B cell (primary cell): ENCODE measurements at regions not wholly inside any gene's neighbourhood (a gene's known extent, or its start where the extent isn't known, plus 50 kb on each side); places are given as distances from the start of the nearest gene placed in this dataset.

Experiments used
- ATAC-seq: fragments of 200-7000 bp; cut with Tn5 transposase; one replicate; pipeline ENCODE4 v1.10.0; 2021; ENCODE audit warnings: low read depth, mild to moderate bottlenecking, moderate number of reproducible peaks, moderate library complexity
- CTCF ChIA-PET: fragments of 350-600 bp; sonication (Branson Sonifier 250); formaldehyde crosslinking; loops from one replicate; lab custom pipeline; 2021; ENCODE audit warnings: antibody characterized with exemption, inconsistent platforms; lab: Charles Lee
- POLR2A ChIA-PET: fragments of 350-600 bp; sonication (Branson Sonifier 250); formaldehyde crosslinking; loops from one replicate; lab custom pipeline; 2021; ENCODE audit warnings: antibody characterized with exemption; lab: Charles Lee
- DNase-seq: peaks from one replicate; pipeline ENCODE4 v3.0.0; 2013
- H2AFZ ChIP-seq: 2 replicates; pipeline ENCODE4 v1.6.1; 2012; ENCODE audit warnings: mild to moderate bottlenecking, low read depth, low read length; ENCODE audit not compliant: insufficient read depth, poor library complexity, severe bottlenecking
- H3K27ac ChIP-seq, 2 donors: 1 replicate in 1 of 2; 2 replicates in 1 of 2; pipeline ENCODE4 v1.5.1; 2012 to 2013; ENCODE audit warnings: low read length in 2 of 2, mild to moderate bottlenecking in 2 of 2, moderate library complexity in 1 of 2
- H3K27me3 ChIP-seq, 4 experiments: fragments of 200-600 bp in 1 of 4; sonication (generic) in 1 of 4; replicated peaks in 1 of 4; 1 replicate in 2 of 4; 2 replicates in 2 of 4; pipeline versions ENCODE4 v1.6.1 to v1.7.0; 2013 to 2016; ENCODE audit warnings: low read length in 3 of 4, mild to moderate bottlenecking in 2 of 4, mixed read lengths in 1 of 4, moderate library complexity in 1 of 4; ENCODE audit not compliant: insufficient read depth in 4 of 4, control insufficient read depth in 3 of 4; ENCODE audit errors: control extremely low read depth in 1 of 4
- H3K36me3 ChIP-seq, 2 experiments: replicated peaks in 1 of 2; 1 replicate in 1 of 2; 2 replicates in 1 of 2; pipeline versions ENCODE4 v1.6.1 to v1.7.1; 2013; ENCODE audit warnings: low read length in 1 of 2; ENCODE audit not compliant: insufficient read depth in 2 of 2, control insufficient read depth in 1 of 2; ENCODE audit errors: control extremely low read depth in 1 of 2, extremely low read depth in 1 of 2
- H3K4me1 ChIP-seq, 2 donors: fragments of 200-600 bp in 1 of 2; sonication (generic) in 1 of 2; 1 replicate in 1 of 2; 2 replicates in 1 of 2; pipeline versions ENCODE4 v1.5.1 to v1.6.1; 2013 to 2017; ENCODE audit warnings: low read length in 2 of 2; ENCODE audit not compliant: control insufficient read depth in 2 of 2, insufficient read depth in 2 of 2
- H3K4me2 ChIP-seq: replicated peaks from 2 replicates; pipeline ENCODE3; 2012; ENCODE audit warnings: mild to moderate bottlenecking, low read depth, low read length; ENCODE audit not compliant: poor library complexity, severe bottlenecking
- H3K4me3 ChIP-seq, 5 experiments: fragments of 200-600 bp in 1 of 5; sonication (generic) in 1 of 5; 1 replicate in 3 of 5; 2 replicates in 2 of 5; pipeline versions ENCODE4 v1.5.1 to v1.7.0; 2011 to 2016; ENCODE audit warnings: low read length in 4 of 5, mild to moderate bottlenecking in 4 of 5, low read depth in 2 of 5, control low read depth in 1 of 5, moderate library complexity in 1 of 5; ENCODE audit not compliant: insufficient read depth in 1 of 5; ENCODE audit errors: control extremely low read depth in 1 of 5, extremely low read depth in 1 of 5
- H3K79me2 ChIP-seq: fragments of 200-600 bp; sonication (generic); one replicate; pipeline ENCODE4 v1.6.0; 2016; ENCODE audit warnings: low read length; ENCODE audit not compliant: control insufficient read depth, insufficient read depth
- H3K9ac ChIP-seq: fragments of 200-600 bp; sonication (generic); 2 replicates; pipeline ENCODE4 v1.6.1; 2017; ENCODE audit warnings: mild to moderate bottlenecking, low read length, moderate library complexity
- H3K9me3 ChIP-seq, 3 donors: one replicate each; pipeline versions ENCODE4 v1.6.1 to v1.7.1; 2013; ENCODE audit warnings: low read length in 2 of 3; ENCODE audit not compliant: control insufficient read depth in 2 of 3, insufficient read depth in 1 of 3; ENCODE audit errors: control extremely low read depth in 1 of 3
- H4K20me1 ChIP-seq: 2 replicates; pipeline ENCODE4 v1.6.0; 2012; ENCODE audit warnings: mild to moderate bottlenecking, low read length; ENCODE audit not compliant: insufficient read depth, control insufficient read depth, poor library complexity, severe bottlenecking
- H3K27ac Mint-ChIP-seq: one replicate; pipeline ENCODE4 v1.8.0; 2021; ENCODE audit warnings: mixed read lengths
- H3K27me3 Mint-ChIP-seq: one replicate; pipeline ENCODE4 v1.8.0; 2021; ENCODE audit warnings: mixed read lengths
- H3K4me1 Mint-ChIP-seq: one replicate; pipeline ENCODE4 v1.8.0; 2021; ENCODE audit warnings: mixed read lengths
- H3K4me3 Mint-ChIP-seq: one replicate; pipeline ENCODE4 v1.8.0; 2021; ENCODE audit warnings: mixed read lengths
- H3K9me3 Mint-ChIP-seq: one replicate; pipeline ENCODE4 v1.8.0; 2022; ENCODE audit warnings: mixed read lengths; ENCODE audit not compliant: insufficient read depth
- CTCF ChIP-seq: fragments of 200-600 bp; IDR thresholded peaks from one replicate; pipeline ENCODE4 v1.8.0; 2022; ENCODE audit warnings: antibody characterized with exemption, mild to moderate bottlenecking
- EZH2 ChIP-seq: IDR thresholded peaks from 2 replicates; pipeline ENCODE4 v1.6.1; 2012; ENCODE audit warnings: borderline replicate concordance, low read depth, mild to moderate bottlenecking, moderate library complexity, low read length; ENCODE audit not compliant: insufficient read depth, poor library complexity, severe bottlenecking
- WGBS: methylation state at CpG from one replicate; pipeline ENCODE4 v1.1.5; 2013; ENCODE audit warnings: missing lambda C conversion rate; ENCODE audit not compliant: insufficient coverage; 5-methylcytosine and 5-hydroxymethylcytosine counted together
- intact Hi-C: fragments of 100-400 bp; cut with micrococcal nuclease; formaldehyde crosslinking; loops from one replicate; pipeline ENCODE4 v1.10.0; 2022

GRCh38 chr11:64443001-64443400 lies 84.0 kb downstream of the RPS6KA4 start:
- peaks cover 14 to 21% of the 10 kb centered on the region in 2 donors for H3K4me1 ChIP-seq
- H3K27me3 ChIP-seq = peaks cover 0 to 4% (median 0%) of the 10 kb centered on the region in 4 experiments
- intact Hi-C loops = loop anchor here (10.0 kb wide), 1 partner anchor 302 kb away; the partner anchor contains the start of gene RASGRP2
- no peaks in the 10 kb centered on the region for H4K20me1 ChIP-seq
- peaks cover 30% of the 10 kb centered on the region for H3K4me1 Mint-ChIP-seq
- H3K27ac Mint-ChIP-seq = no peak overlapping the region
- H3K4me3 ChIP-seq = no peak overlapping the region
- TF ChIP-seq EZH2 = no peak
- no peak for TF ChIP-seq CTCF
- CTCF ChIA-PET = no interaction called here
- H3K9me3 ChIP-seq = peaks cover 0 to 8% (median 0%) of the 10 kb centered on the region in 3 donors
- ATAC-seq (no peak), DNase-seq (no peak)
- no peaks in the 10 kb centered on the region for H3K36me3 ChIP-seq
- POLR2A ChIA-PET = no interaction called here
- no peak overlapping the region for H2AFZ ChIP-seq
- no peak overlapping the region for H3K9ac ChIP-seq
- no peaks in the 10 kb centered on the region for H3K9me3 Mint-ChIP-seq
- no peak overlapping the region for H3K4me2 ChIP-seq
- WGBS = 83% methylated on average over 4 of the region's 5 CpGs
- H3K27me3 Mint-ChIP-seq = peaks cover 7% of the 10 kb centered on the region
- H3K4me3 Mint-ChIP-seq = no peak overlapping the region
- no peaks in the 10 kb centered on the region for H3K79me2 ChIP-seq
- no peak overlapping the region for H3K27ac ChIP-seq

GRCh38 chr11:64444838-64445441 lies 86.0 kb downstream of the RPS6KA4 start:
- Histone ChIP-seq H3K4me2 (no peak overlapping the region), H3K4me3 (no peak overlapping the region), H3K9me3 (peaks cover 0 to 8% (median 0%) of the 10 kb centered on the region in 3 donors), H4K20me1 (no peaks in the 10 kb centered on the region), H3K36me3 (no peaks in the 10 kb centered on the region), H3K27ac (no peak overlapping the region), H3K9ac (no peak overlapping the region), H3K27me3 (no peaks in the 10 kb centered on the region), H3K4me1 (peaks cover 32 to 36% of the 10 kb centered on the region in 2 donors), H3K79me2 (no peaks in the 10 kb centered on the region), H2AFZ (no peak overlapping the region)
- ChIA-PET POLR2A (no interaction called here), CTCF (interaction anchor here (1.2 to 1.4 kb wide), 2 partner anchors 12 to 199 kb away, joined by 3 read pairs; no protein-coding TSS in a partner anchor)
- Mint-ChIP-seq H3K4me1 (peaks cover 50% of the 10 kb centered on the region), H3K27ac (no peak overlapping the region), H3K9me3 (no peaks in the 10 kb centered on the region), H3K4me3 (no peak overlapping the region), H3K27me3 (peaks cover 3% of the 10 kb centered on the region)
- WGBS = 84% methylated on average over 3 of the region's 4 CpGs
- intact Hi-C loops = loop anchor here (5.0 to 10.0 kb wide), 3 partner anchors 88 to 300 kb away; partner anchors contain the start of genes NRXN2, RASGRP2 and RPS6KA4
- no peak for DNase-seq
- no peak for ATAC-seq
- TF ChIP-seq EZH2 (no peak), CTCF (no peak)
